ENCODE measurements at regions not wholly inside any gene's neighbourhood (a gene's known extent, or its start where the extent isn't known, plus 50 kb on each side); places are given as distances from the start of the nearest gene placed in this dataset.

- peaks cover 0 to 3% (median 0%) of the 10 kb centered on the region in 4 donors for H3K4me1 ChIP-seq (ENCODE audit: control insufficient read depth in 4 of 4, insufficient read depth in 4 of 4, low read length in 3 of 4)
These were observed 545.8 kb downstream of the CSNK1G3 start for GRCh38 chr5:124057724-124058231.

More at GRCh38 chr5:124057724-124058231, 545.8 kb downstream of the CSNK1G3 start:
- no peak for DNase-seq (ENCODE audit: low spot score)
- Histone ChIP-seq H3K27ac (ENCODE audit: low read depth in 1 of 2, low read length in 2 of 2) (no peak overlapping the region), H3K36me3 (ENCODE audit: control insufficient read depth in 4 of 4, insufficient read depth in 3 of 4, low read depth in 1 of 4, low read length in 3 of 4) (no peaks in the 10 kb centered on the region), H3K9me3 (ENCODE audit: control insufficient read depth in 4 of 4, low read length in 3 of 4) (no peaks in the 10 kb centered on the region), H3K27me3 (ENCODE audit: control insufficient read depth in 4 of 4, insufficient read depth in 4 of 4, low read length in 3 of 4) (no peaks in the 10 kb centered on the region), H3K9ac (ENCODE audit: low read depth in 1 of 2, low read length in 2 of 2) (no peak overlapping the region), H3K4me3 (ENCODE audit: low read depth in 1 of 3, low read length in 3 of 3) (no peak overlapping the region)
- 60% methylated on average over 4 of the region's 4 CpGs for WGBS
- TF ChIP-seq TAF1 (conservative IDR thresholded peaks at IDR 0.05) (no peak), NR2F2 (IDR thresholded peaks at IDR 0.05) (no peak), FOXA2 (IDR thresholded peaks at IDR 0.05) (no peak), MAX (IDR thresholded peaks at IDR 0.05) (no peak), RAD21 (IDR thresholded peaks at IDR 0.05) (no peak), JUND (IDR thresholded peaks at IDR 0.05) (no peak), SP1 (IDR thresholded peaks at IDR 0.05) (no peak), REST (IDR thresholded peaks at IDR 0.05) (no peak), EGR1 (IDR thresholded peaks at IDR 0.05; ENCODE audit: low read depth in 2 of 2) (no peak), FOXA1 (IDR thresholded peaks at IDR 0.05) (no peak), ZBTB33 (IDR thresholded peaks at IDR 0.05) (no peak), GABPA (IDR thresholded peaks at IDR 0.05 in 1 of 2, conservative IDR thresholded peaks at IDR 0.05 in 1 of 2) (no peak), HNF4G (IDR thresholded peaks at IDR 0.05) (no peak), RXRA (IDR thresholded peaks at IDR 0.05) (no peak), CTCF (IDR thresholded peaks at IDR 0.05; ENCODE audit: low read depth, low read length, missing input control) (no peak), HNF4A (conservative IDR thresholded peaks at IDR 0.05) (no peak), ATF3 (IDR thresholded peaks at IDR 0.05) (no peak), YY1 (IDR thresholded peaks at IDR 0.05) (no peak)
